Left forelimb (tissue), 1 donor: ENCODE measurements at regions not wholly inside any gene's neighbourhood (a gene's known extent, or its start where the extent isn't known, plus 50 kb on each side); places are given as distances from the start of the nearest gene placed in this dataset.
"Not testable (repeated sequence)": the region's sequence is repeated elsewhere in the genome, so short reads cannot be mapped to it uniquely, and the experiment has no call there.

Source experiments
- DNase-seq: peaks from one replicate; pipeline ENCODE4 v3.0.0-alpha.2; 2018; ENCODE audit warnings: low spot score

GRCh38 chr20:53719171-53719803 lies 125.6 kb upstream of the ZNF217 start:
- not testable (repeated sequence) for DNase-seq

- DNase-seq, result no peak
Measured at GRCh38 chr20:53718142-53719021, 124.7 kb upstream of the ZNF217 start.

GRCh38 chr20:53716395-53716794 lies 122.8 kb upstream of the ZNF217 start:
- DNase-seq, result no peak

- DNase-seq, result no peak
Measured at GRCh38 chr20:53714524-53714923, 120.9 kb upstream of the ZNF217 start.

GRCh38 chr20:53713328-53714056 lies 119.9 kb upstream of the ZNF217 start:
- no peak for DNase-seq

GRCh38 chr20:53712212-53712977 lies 118.8 kb upstream of the ZNF217 start:
- DNase-seq, result no peak

GRCh38 chr20:53711333-53712211 lies 117.9 kb upstream of the ZNF217 start:
- no peak for DNase-seq

- DNase-seq, result no peak
Measured at GRCh38 chr20:53708129-53708968, 114.7 kb upstream of the ZNF217 start.

- DNase-seq, result no peak
Measured at GRCh38 chr20:53707371-53708055, 113.9 kb upstream of the ZNF217 start.

- DNase-seq, result no peak
Measured at GRCh38 chr20:53706466-53707370, 113.1 kb upstream of the ZNF217 start.

GRCh38 chr20:53706008-53706465 lies 112.4 kb upstream of the ZNF217 start:
- DNase-seq, result no peak

- no peak for DNase-seq
Measured at GRCh38 chr20:53702617-53703016, 109.0 kb upstream of the ZNF217 start.

- DNase-seq, result no peak
Measured at GRCh38 chr20:53699906-53700305, 106.3 kb upstream of the ZNF217 start.

- DNase-seq, result no peak
Measured at GRCh38 chr20:53699085-53699674, 105.5 kb upstream of the ZNF217 start.

- no peak for DNase-seq
Measured at GRCh38 chr20:53698371-53698978, 104.8 kb upstream of the ZNF217 start.

- no peak for DNase-seq
Measured at GRCh38 chr20:53695797-53696527, 102.3 kb upstream of the ZNF217 start.
